GM18909 (cell line): ENCODE measurements at regions not wholly inside any gene's neighbourhood (a gene's known extent, or its start where the extent isn't known, plus 50 kb on each side); places are given as distances from the start of the nearest gene placed in this dataset.

Source experiments
- ATAC-seq: cut with Tn5 transposase; IDR thresholded peaks from one replicate; pipeline ENCODE4 v1.9.1; 2021; ENCODE audit warnings: mild to moderate bottlenecking; ENCODE audit not compliant: unreplicated experiment, poor library complexity

DNA sequence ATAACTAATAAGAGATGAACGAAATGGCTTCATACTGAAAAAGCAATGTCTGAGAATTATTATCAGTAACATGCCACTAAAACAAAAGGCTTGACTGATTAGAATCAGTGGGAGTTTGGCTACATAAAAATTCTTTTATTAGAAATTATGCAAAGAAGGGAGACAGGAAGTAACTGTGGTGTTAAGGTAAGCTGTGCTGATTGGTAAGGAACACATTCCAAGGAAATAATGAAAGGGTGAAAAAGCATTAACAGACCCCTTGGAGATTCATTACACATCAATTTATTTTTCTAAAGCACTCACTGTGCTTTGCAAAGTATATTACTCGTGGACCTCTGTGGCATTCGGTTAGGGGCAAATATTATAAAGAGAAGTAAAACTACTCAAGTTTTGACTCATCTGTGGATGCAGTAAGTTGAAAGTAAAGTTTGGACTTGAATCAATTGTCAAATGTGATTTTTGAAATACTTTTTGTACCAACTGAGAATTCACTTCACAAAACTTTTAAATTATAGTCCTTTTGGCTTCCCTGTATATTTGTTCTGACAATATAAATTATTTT is 176.1 kb upstream of the ZPLD1 start:
- peak; percentile 87 for ATAC-seq

DNA sequence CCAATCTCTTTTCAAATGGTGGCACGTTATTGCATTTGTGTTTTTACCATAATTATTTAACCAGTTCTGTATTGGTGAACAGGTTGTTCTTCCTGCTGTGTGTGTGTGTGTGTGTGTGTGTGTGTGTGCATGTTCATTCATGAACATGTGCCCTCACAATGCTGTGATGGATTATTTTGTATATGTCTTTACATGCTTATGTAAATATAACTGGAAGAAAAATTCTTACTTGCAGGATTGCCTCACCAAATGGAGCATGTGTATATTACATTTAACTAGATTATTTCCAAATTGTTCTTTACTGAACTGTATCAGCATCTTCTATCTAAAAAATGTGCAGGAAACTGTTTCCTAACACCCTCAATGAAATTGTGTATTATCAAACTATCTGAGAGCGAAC is 175.2 kb upstream of the ZPLD1 start:
- no peak for ATAC-seq

DNA sequence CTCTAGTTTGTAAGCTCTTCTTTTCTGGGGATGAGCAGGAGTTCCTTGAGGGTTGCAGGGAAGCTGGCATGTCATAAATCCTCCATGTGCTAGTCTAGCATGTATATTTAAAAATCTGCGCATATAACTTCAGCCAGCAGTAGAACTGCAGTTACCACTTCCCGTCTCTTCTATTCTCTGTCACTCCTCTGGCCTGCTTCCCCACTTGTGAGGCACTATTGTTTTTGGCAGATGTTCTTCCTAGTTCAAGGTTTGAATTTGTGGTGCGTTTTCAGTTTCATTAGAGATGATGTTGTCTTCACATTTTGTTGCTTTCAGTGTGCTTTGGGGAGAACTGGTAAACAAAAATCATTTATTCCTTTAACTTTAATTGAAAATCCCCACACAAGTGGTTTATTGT is 169.1 kb upstream of the ZPLD1 start:
- peak; percentile 50 for ATAC-seq

DNA sequence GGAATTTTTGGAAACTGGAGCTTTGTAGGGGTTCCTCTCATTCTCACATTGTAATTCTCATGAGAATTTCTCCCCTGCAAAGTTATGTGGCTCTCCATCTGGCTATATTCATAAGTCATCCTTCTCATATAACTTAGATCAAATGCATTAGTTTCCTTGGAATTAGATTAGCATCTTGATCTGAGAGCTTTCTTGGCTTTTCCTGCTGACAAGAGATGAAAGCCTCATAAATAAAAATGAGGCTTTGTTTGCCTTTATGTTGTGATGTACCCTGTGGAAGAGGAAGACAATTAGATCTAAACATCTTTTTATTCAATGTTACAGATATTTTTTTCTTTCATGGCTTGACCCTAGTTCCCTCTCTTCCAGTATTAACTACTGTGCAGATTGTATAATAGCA is 165.4 kb upstream of the ZPLD1 start:
- ATAC-seq: no peak

GRCh38 chr3:102290241-102290640 is 144.6 kb upstream of the ZPLD1 start:
- ATAC-seq: no peak

DNA sequence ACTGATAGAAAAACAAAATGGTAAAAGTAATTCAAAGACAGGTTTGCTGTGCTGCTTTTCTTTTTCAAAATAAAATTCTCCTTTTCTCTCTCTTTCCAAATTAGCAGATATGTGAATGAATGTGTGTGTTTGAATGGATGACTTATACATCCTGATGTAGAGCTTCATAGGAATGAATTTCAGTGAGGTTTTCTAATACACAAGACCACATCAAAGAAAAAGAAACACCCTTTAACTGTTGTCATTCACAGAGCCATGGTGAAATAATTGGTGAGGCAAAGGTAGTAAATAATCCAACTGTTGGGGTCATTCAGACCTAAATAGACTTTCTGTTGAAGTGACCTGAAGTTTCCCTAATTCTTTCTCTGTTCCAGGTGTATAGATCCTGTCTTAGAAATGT is 139.1 kb upstream of the ZPLD1 start:
- ATAC-seq: no peak

- no peak for ATAC-seq
Measured at GRCh38 chr3:102297072-102297658, 137.7 kb upstream of the ZPLD1 start.

GRCh38 chr3:102299125-102299877 is 135.5 kb upstream of the ZPLD1 start:
- peak; percentile 62 for ATAC-seq

GRCh38 chr3:102301155-102301880 is 133.5 kb upstream of the ZPLD1 start:
- ATAC-seq: no peak

DNA sequence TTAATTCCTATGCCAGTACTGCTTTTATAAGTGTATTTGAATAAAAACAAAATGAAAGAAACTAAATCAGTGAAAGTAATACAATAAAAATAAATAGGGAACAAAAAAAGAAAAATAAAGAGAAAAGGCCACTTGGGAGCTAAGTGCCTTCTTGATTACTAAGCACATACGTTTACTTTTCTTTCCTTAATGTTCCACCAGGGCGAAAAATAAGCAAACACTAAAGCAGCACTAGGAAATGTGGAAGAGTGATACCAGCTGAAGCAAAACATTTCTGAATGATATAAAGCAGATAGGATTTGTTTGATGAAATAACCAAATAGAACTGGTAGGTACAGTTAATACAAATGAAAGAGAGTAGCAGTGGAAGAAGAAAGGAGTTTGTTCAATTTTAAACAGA is 132.8 kb upstream of the ZPLD1 start:
- no peak for ATAC-seq

- ATAC-seq: no peak
Measured at GRCh38 chr3:102304550-102304949, 130.3 kb upstream of the ZPLD1 start.

DNA sequence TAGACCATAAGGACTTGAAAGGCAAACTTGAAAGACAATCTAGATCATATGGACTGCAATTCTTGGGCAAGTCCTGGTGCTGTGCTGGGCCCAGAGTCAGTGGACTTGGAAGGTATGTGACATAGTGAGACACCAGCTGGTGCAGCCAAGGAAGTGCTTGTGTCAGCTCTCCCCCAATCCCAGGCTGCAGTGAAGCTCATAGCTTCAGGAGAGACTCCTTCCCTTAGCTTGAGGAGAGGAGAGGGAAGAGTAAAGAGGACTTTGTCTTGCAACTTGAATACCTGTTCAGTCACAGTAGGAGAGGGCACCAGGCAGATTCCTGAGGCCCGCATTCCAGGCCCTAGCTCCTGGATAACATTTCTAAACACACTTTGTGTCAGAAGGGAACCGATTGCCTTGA is 127.4 kb upstream of the ZPLD1 start:
- ATAC-seq: no peak

- no peak for ATAC-seq
Measured at GRCh38 chr3:102329066-102329465, 105.7 kb upstream of the ZPLD1 start.

- no peak for ATAC-seq
Measured at GRCh38 chr3:102329561-102329960, 105.3 kb upstream of the ZPLD1 start.

DNA sequence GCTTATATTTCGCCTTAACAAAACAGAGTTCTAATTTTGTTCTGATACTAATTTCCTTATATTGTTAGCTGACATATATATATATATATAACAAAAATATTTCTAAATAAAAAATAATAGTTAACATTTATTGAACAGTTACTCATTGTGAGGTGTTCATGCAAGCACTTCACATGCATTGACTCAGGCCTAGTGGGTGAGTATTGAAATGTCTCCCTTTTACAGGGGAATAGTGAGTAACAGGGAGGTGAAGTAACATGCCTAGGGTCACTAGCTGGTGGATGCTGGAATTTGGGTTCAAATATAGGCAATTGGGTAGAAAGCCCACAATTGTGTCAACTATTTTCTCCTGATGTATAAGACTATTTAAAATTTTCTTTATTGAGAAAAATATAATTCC is 102.6 kb upstream of the ZPLD1 start:
- ATAC-seq: no peak

- ATAC-seq: no peak
Measured at GRCh38 chr3:102332934-102333333, 101.9 kb upstream of the ZPLD1 start.

DNA sequence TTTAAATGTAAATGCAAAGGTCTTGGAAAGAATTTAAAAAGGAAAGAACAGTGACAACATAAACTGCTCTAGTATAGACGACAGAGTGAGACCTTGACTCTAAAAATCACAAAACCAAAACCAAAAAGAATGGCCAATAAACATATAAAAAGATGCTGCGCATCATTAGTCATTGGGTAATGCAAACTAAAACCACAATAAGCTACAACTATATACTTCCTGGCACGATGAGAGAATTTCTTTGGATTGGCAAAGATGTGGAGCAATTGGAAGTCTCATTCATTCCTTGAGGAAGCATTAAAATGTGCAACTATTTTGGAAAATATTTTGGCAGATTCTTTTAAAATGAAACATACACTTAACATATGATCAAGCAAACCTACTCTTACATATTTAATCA is 98.7 kb upstream of the ZPLD1 start:
- no peak for ATAC-seq

DNA sequence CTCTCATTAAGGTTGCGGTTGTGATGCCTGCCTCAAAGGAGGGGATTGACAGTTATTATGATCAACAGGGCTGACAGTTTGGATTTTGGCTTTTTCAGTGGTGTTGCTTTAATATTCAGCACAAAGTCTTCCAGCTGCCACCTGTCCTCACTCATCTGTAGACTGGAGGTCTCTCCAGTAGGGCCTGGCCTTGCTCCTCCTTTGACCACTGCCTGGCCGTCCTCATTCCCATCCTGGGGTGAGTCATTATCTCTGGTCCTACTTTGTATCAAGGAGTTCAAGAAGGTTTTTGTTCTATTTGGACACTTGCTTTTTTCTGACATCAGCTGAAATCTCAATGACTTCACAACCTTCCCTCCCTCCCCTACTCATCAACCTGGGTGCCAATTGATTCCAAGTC is 95.1 kb upstream of the ZPLD1 start:
- no peak for ATAC-seq

GRCh38 chr3:102346897-102347296 is 87.9 kb upstream of the ZPLD1 start:
- ATAC-seq: no peak

- ATAC-seq: no peak
Measured at GRCh38 chr3:102348904-102349303, 85.9 kb upstream of the ZPLD1 start.

GRCh38 chr3:102353148-102353547 is 81.7 kb upstream of the ZPLD1 start:
- no peak for ATAC-seq
